ENCODE measurements at regions not wholly inside any gene's neighbourhood (a gene's known extent, or its start where the extent isn't known, plus 50 kb on each side); places are given as distances from the start of the nearest gene placed in this dataset.

- DNase-seq (ENCODE audit: low spot score), result no peak
Measured at GRCh38 chr7:67753891-67754290, 757.3 kb downstream of the TYW1 start.

GRCh38 chr7:67754651-67755050 is 758.0 kb downstream of the TYW1 start:
- no peak for DNase-seq (ENCODE audit: low spot score)

- no peak for DNase-seq (ENCODE audit: low spot score)
Measured at GRCh38 chr7:67758551-67758950, 761.9 kb downstream of the TYW1 start.

- no peak for DNase-seq (ENCODE audit: low spot score)
Measured at GRCh38 chr7:67760971-67761370, 764.3 kb downstream of the TYW1 start.

GRCh38 chr7:67762516-67762915 is 765.9 kb downstream of the TYW1 start:
- no peak for DNase-seq (ENCODE audit: low spot score)

GRCh38 chr7:67764289-67764688 is 767.7 kb downstream of the TYW1 start:
- no peak for DNase-seq (ENCODE audit: low spot score)

- no peak for DNase-seq (ENCODE audit: low spot score)
Measured at GRCh38 chr7:67765481-67766175, 769.0 kb downstream of the TYW1 start.

- DNase-seq (ENCODE audit: low spot score), result no peak
Measured at GRCh38 chr7:67766906-67767410, 770.3 kb downstream of the TYW1 start.

GRCh38 chr7:67771846-67772605 is 775.4 kb downstream of the TYW1 start:
- no peak for DNase-seq (ENCODE audit: low spot score)

GRCh38 chr7:67773081-67773480 is 776.4 kb downstream of the TYW1 start:
- DNase-seq (ENCODE audit: low spot score), result no peak

GRCh38 chr7:67777119-67777518 is 780.5 kb downstream of the TYW1 start:
- no peak for DNase-seq (ENCODE audit: low spot score)

GRCh38 chr7:67781841-67782240 is 785.2 kb downstream of the TYW1 start:
- DNase-seq (ENCODE audit: low spot score), result no peak

- no peak for DNase-seq (ENCODE audit: low spot score)
Measured at GRCh38 chr7:67786021-67786420, 789.4 kb downstream of the TYW1 start.

GRCh38 chr7:67788669-67789068 is 792.0 kb downstream of the TYW1 start:
- no peak for DNase-seq (ENCODE audit: low spot score)

- DNase-seq (ENCODE audit: low spot score), result no peak
Measured at GRCh38 chr7:67791918-67792317, 795.3 kb downstream of the TYW1 start.

GRCh38 chr7:67794544-67794943 is 797.9 kb downstream of the TYW1 start:
- DNase-seq (ENCODE audit: low spot score), result no peak

GRCh38 chr7:67803789-67804188 is 807.2 kb downstream of the TYW1 start:
- DNase-seq (ENCODE audit: low spot score), result no peak

- no peak for DNase-seq (ENCODE audit: low spot score)
Measured at GRCh38 chr7:67805921-67806471, 809.4 kb downstream of the TYW1 start.

- no peak for DNase-seq (ENCODE audit: low spot score)
Measured at GRCh38 chr7:67807826-67808225, 811.2 kb downstream of the TYW1 start.

GRCh38 chr7:67809586-67809985 is 813.0 kb downstream of the TYW1 start:
- DNase-seq (ENCODE audit: low spot score), result no peak

- no peak for DNase-seq (ENCODE audit: low spot score)
Measured at GRCh38 chr7:67813621-67814292, 817.1 kb downstream of the TYW1 start.

- no peak for DNase-seq (ENCODE audit: low spot score)
Measured at GRCh38 chr7:67817481-67817880, 820.8 kb downstream of the TYW1 start.

Data from mesenteric fat pad (tissue), 1 donor.